ENCODE measurements at regions not wholly inside any gene's neighbourhood (a gene's known extent, or its start where the extent isn't known, plus 50 kb on each side); places are given as distances from the start of the nearest gene placed in this dataset.

- no peak for TF ChIP-seq TAF1 (IDR thresholded peaks at IDR 0.05; ENCODE audit: borderline replicate concordance, insufficient read depth, low read length)
- TF ChIP-seq POLR2AphosphoS5 (IDR thresholded peaks at IDR 0.05; ENCODE audit: low read depth, low read length): no peak
- no peak for TF ChIP-seq FOXP2 (optimal IDR thresholded peaks at IDR 0.05; ENCODE audit: borderline replicate concordance, extremely low read depth, extremely low read length, insufficient read depth)
- no peak for TF ChIP-seq REST (IDR thresholded peaks at IDR 0.05; ENCODE audit: insufficient read depth in 1 of 2, low read depth in 2 of 2, low read length in 2 of 2)
- no peak for TF ChIP-seq SIN3A (IDR thresholded peaks at IDR 0.05; ENCODE audit: borderline replicate concordance, insufficient read depth, low read length)
Measured at GRCh38 chr5:145589063-145589462, 246.1 kb downstream of the PRELID2 start.

GRCh38 chr5:145588558-145588957, 246.6 kb downstream of the PRELID2 start:
- TF ChIP-seq REST (IDR thresholded peaks at IDR 0.05; ENCODE audit: insufficient read depth in 1 of 2, low read depth in 2 of 2, low read length in 2 of 2): no peak
- TF ChIP-seq FOXP2 (optimal IDR thresholded peaks at IDR 0.05; ENCODE audit: borderline replicate concordance, extremely low read depth, extremely low read length, insufficient read depth): no peak
- TF ChIP-seq POLR2AphosphoS5 (IDR thresholded peaks at IDR 0.05; ENCODE audit: low read depth, low read length): no peak
- no peak for TF ChIP-seq SIN3A (IDR thresholded peaks at IDR 0.05; ENCODE audit: borderline replicate concordance, insufficient read depth, low read length)
- TF ChIP-seq TAF1 (IDR thresholded peaks at IDR 0.05; ENCODE audit: borderline replicate concordance, insufficient read depth, low read length): no peak

GRCh38 chr5:145588113-145588512, 247.0 kb downstream of the PRELID2 start:
- no peak for TF ChIP-seq POLR2AphosphoS5 (IDR thresholded peaks at IDR 0.05; ENCODE audit: low read depth, low read length)
- no peak for TF ChIP-seq TAF1 (IDR thresholded peaks at IDR 0.05; ENCODE audit: borderline replicate concordance, insufficient read depth, low read length)
- no peak for TF ChIP-seq REST (IDR thresholded peaks at IDR 0.05; ENCODE audit: insufficient read depth in 1 of 2, low read depth in 2 of 2, low read length in 2 of 2)
- no peak for TF ChIP-seq SIN3A (IDR thresholded peaks at IDR 0.05; ENCODE audit: borderline replicate concordance, insufficient read depth, low read length)
- no peak for TF ChIP-seq FOXP2 (optimal IDR thresholded peaks at IDR 0.05; ENCODE audit: borderline replicate concordance, extremely low read depth, extremely low read length, insufficient read depth)

GRCh38 chr5:145587710-145588109, 247.4 kb downstream of the PRELID2 start:
- TF ChIP-seq TAF1 (IDR thresholded peaks at IDR 0.05; ENCODE audit: borderline replicate concordance, insufficient read depth, low read length): no peak
- no peak for TF ChIP-seq FOXP2 (optimal IDR thresholded peaks at IDR 0.05; ENCODE audit: borderline replicate concordance, extremely low read depth, extremely low read length, insufficient read depth)
- TF ChIP-seq SIN3A (IDR thresholded peaks at IDR 0.05; ENCODE audit: borderline replicate concordance, insufficient read depth, low read length): no peak
- TF ChIP-seq REST (IDR thresholded peaks at IDR 0.05; ENCODE audit: insufficient read depth in 1 of 2, low read depth in 2 of 2, low read length in 2 of 2): no peak
- no peak for TF ChIP-seq POLR2AphosphoS5 (IDR thresholded peaks at IDR 0.05; ENCODE audit: low read depth, low read length)

GRCh38 chr5:145587308-145587672, 247.9 kb downstream of the PRELID2 start:
- TF ChIP-seq POLR2AphosphoS5 (IDR thresholded peaks at IDR 0.05; ENCODE audit: low read depth, low read length) (no peak), FOXP2 (optimal IDR thresholded peaks at IDR 0.05; ENCODE audit: borderline replicate concordance, extremely low read depth, extremely low read length, insufficient read depth) (no peak), SIN3A (IDR thresholded peaks at IDR 0.05; ENCODE audit: borderline replicate concordance, insufficient read depth, low read length) (no peak)
